Upper lobe of left lung (tissue), 6 donors: ENCODE measurements at regions not wholly inside any gene's neighbourhood (a gene's known extent, or its start where the extent isn't known, plus 50 kb on each side); places are given as distances from the start of the nearest gene placed in this dataset.
A peak's percentile ranks its signal among the peaks of the same experiment; 100 is the strongest.

ENCODE experiments used
- ATAC-seq, 2 donors: fragments of 200-7000 bp; cut with Tn5 transposase; one replicate each; pipeline ENCODE4 v1.9.1; 2022; ENCODE audit warnings: mild to moderate bottlenecking in 2 of 2, moderate library complexity in 2 of 2; ENCODE audit not compliant: low FRiP score in 2 of 2
- DNase-seq, 2 donors: peaks; one replicate each; pipeline ENCODE4 v3.0.0-alpha.2; 2019 to 2020
- H3K27ac ChIP-seq, 4 donors: fragments of 200-600 bp; sonication (generic); one replicate each; pipeline ENCODE4 v1.5.1; 2016 to 2019
- H3K27me3 ChIP-seq, 4 donors: fragments of 200-600 bp; sonication (generic); one replicate each; pipeline ENCODE4 v1.5.1; 2017 to 2019
- H3K36me3 ChIP-seq, 4 donors: fragments of 200-600 bp; sonication (generic); one replicate each; pipeline ENCODE4 v1.5.1; 2016 to 2019
- H3K4me1 ChIP-seq, 4 donors: fragments of 200-600 bp; sonication (generic); one replicate each; pipeline ENCODE4 v1.5.1; 2018 to 2019
- H3K4me3 ChIP-seq, 4 donors: fragments of 200-600 bp; sonication (generic); one replicate each; pipeline ENCODE4 v1.5.1; 2017 to 2019; ENCODE audit warnings: mild to moderate bottlenecking in 2 of 4, moderate library complexity in 1 of 4
- H3K9me3 ChIP-seq, 4 donors: fragments of 200-600 bp; sonication (generic); one replicate each; pipeline ENCODE4 v1.5.1; 2018 to 2019
- EP300 ChIP-seq, 4 donors: sonication (generic); formaldehyde crosslinking; IDR thresholded peaks; one replicate each; pipeline ENCODE4 v1.5.1; 2017; ENCODE audit warnings: antibody characterized with exemption in 4 of 4, control low read depth in 2 of 4
- POLR2A ChIP-seq, 4 donors: fragments of 450-650 bp; IDR thresholded peaks; one replicate each; pipeline ENCODE4 v1.5.1; 2016 to 2017; ENCODE audit warnings: antibody characterized with exemption in 4 of 4, mild to moderate bottlenecking in 2 of 4
- POLR2AphosphoS5 ChIP-seq, 2 donors: sonication (generic); formaldehyde crosslinking; IDR thresholded peaks; one replicate each; pipeline ENCODE4 v1.5.1; 2017; ENCODE audit warnings: antibody characterized with exemption in 2 of 2
- WGBS, 2 donors: methylation state at CpG; one replicate each; pipeline ENCODE4 v1.1.5; 2017 to 2018; 5-methylcytosine and 5-hydroxymethylcytosine counted together
- TF ChIP-seq, protein P1 (sequence below), 6 experiments: fragments of 450-650 bp in 4 of 6; fragments of 200-600 bp in 2 of 6; sonication (generic) in 2 of 6; IDR thresholded peaks; one replicate each; pipeline ENCODE4 v1.5.1; 2016 to 2019; ENCODE audit warnings: antibody characterized with exemption in 6 of 6
- donor health status: DM: no; HTN: no; CAD: no; lungs with moderate emphysema.
- donor health status: DM: no; HTN: yes; CAD: no; lungs with severe emphysema.

DNA sequence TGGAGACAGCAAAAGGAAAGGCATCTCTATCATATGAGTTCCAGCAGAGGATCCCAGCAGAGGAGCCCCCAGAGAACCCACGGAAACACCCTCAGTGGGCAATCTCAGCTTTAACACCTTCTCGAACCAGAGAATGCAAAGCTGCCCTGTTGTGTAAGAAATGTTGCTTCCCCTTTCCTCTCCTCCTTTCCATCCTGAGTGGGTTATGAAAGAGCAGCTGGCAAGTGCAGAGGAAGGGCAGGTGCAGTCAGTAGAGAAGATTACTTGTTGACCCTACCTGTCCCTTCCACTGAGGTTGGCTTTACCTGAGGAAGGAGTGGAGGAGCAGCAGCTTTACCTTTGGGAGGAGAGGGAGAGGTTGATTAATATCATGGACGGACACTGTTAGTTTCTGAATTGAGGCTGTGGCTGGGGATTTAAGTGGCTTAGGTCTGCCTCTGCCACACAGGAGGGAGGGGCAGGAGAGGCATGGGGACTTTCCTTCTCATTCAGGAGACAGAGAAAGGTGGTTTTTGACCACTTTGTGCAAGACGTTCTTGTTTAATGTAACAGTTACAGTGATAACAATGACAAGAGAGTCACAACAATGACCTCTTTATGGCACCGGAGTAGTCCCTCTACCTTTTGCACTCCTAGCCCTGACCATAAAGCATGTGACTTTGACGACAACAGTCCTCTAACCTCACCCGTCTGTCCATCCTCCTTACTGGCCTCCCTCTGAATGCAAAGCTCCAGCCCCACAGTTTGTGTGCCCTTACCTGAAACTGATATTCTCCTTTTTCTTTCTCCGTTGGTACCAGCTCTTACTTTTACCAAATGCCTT, 254.8 kb downstream of the NSG2 start:
- Histone ChIP-seq H3K4me1 (no peaks in the 10 kb centered on the region), H3K27ac (no peak overlapping the region), H3K9me3 (no peaks in the 10 kb centered on the region), H3K27me3 (no peaks in the 10 kb centered on the region), H3K36me3 (no peaks in the 10 kb centered on the region), H3K4me3 (no peak overlapping the region)
- WGBS, 2 donors, result 62 to 67% methylated on average over 8 of the region's 8 CpGs
- TF ChIP-seq POLR2A (IDR thresholded peaks at IDR 0.05) (no peak), POLR2AphosphoS5 (IDR thresholded peaks at IDR 0.05) (no peak), EP300 (IDR thresholded peaks at IDR 0.05) (no peak)
- TF ChIP-seq, protein P1, sequence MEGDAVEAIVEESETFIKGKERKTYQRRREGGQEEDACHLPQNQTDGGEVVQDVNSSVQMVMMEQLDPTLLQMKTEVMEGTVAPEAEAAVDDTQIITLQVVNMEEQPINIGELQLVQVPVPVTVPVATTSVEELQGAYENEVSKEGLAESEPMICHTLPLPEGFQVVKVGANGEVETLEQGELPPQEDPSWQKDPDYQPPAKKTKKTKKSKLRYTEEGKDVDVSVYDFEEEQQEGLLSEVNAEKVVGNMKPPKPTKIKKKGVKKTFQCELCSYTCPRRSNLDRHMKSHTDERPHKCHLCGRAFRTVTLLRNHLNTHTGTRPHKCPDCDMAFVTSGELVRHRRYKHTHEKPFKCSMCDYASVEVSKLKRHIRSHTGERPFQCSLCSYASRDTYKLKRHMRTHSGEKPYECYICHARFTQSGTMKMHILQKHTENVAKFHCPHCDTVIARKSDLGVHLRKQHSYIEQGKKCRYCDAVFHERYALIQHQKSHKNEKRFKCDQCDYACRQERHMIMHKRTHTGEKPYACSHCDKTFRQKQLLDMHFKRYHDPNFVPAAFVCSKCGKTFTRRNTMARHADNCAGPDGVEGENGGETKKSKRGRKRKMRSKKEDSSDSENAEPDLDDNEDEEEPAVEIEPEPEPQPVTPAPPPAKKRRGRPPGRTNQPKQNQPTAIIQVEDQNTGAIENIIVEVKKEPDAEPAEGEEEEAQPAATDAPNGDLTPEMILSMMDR (IDR thresholded peaks at IDR 0.05), result no peak
- ATAC-seq (peak in 1 of 2 donors; percentile 19), DNase-seq (no peak)

DNA sequence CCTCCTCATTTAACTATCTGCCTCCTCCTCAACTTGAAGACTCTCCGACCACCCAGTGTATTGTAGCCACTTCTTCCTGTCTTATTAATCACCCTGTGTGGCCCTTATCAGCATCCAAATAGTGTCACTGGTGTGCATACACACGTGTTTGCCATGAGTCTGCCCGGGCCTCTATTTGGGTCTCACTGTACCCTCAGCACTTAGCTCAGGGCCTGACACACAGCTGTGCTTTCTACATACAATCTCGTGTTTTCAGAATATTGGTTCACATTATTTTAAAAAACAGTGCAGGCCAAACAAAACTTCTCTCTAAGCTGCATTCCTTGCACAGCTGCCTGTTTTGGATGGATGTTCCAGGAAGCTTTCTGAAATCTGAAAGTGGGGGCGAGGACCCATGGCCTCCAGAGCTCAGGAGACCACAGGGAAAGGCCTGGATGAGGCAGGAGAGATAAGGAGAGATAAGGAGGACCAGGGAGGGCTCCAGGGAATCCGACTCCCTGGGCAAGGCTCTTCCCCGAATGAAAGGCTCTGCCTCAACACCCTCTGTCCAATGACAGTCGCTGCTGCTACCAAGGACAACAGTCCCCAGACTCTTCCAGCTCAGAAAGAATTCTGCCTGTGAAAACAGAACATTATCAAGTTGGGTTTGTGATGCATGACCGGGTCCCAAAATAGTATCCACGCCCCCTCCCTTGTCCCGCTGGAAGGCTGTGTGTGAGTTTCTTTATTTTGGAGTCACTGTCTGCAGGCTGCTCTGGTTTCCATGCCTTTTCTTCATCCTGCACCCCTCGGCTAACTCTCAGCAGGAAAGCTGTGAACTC, 255.6 kb downstream of the NSG2 start:
- Histone ChIP-seq H3K9me3 (no peaks in the 10 kb centered on the region), H3K27ac (no peak overlapping the region), H3K4me1 (no peaks in the 10 kb centered on the region), H3K27me3 (no peaks in the 10 kb centered on the region), H3K4me3 (no peak overlapping the region), H3K36me3 (no peaks in the 10 kb centered on the region)
- DNase-seq (no peak), ATAC-seq (peak in 1 of 2 donors; percentile 54)
- 17 to 32% methylated on average over 11 to 12 of the region's 12 CpGs for WGBS, 2 donors
- TF ChIP-seq EP300 (IDR thresholded peaks at IDR 0.05), result no peak
- TF ChIP-seq, protein P1 (IDR thresholded peaks at IDR 0.05), result no peak
- no peak for TF ChIP-seq POLR2AphosphoS5 (IDR thresholded peaks at IDR 0.05)
- no peak for TF ChIP-seq POLR2A (IDR thresholded peaks at IDR 0.05)

DNA sequence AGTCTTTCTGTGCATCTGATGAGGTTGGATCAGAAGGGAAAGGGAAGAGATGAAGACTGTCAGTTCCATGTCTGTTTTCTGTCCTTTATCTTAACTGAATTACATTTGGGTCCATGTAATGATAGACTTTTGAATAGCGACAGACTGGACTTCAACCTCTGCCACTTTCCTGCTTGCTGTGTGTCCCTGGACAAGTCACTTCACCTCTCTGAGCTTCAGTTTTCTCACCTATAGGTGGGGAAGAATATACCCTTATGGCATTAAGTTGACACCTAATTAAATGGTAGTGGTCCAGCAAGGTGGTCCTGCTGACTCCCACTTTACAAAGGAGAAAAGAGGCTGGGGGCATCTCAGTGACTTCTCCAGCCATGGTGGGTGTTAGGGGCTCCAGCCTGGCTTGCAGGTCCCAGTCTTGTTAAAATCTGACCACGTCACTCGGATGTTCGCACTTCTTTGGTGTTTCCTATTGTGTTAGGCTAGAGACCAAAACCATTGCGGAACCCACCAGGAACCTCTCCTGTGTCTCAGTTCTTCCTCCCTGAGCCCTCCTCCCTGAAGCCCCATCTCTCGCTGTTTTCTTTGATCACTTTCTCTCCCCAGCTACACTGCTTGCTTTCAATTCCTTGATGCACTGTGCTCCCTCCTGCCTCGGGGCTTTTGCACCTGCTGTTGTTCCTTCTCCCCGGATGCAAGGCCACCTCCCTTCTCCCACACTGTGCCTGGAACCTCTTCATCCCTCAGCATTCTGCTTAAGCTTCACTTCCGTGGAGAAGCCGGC, 256.5 kb downstream of the NSG2 start:
- TF ChIP-seq POLR2A (IDR thresholded peaks at IDR 0.05), result no peak
- TF ChIP-seq EP300 (IDR thresholded peaks at IDR 0.05), result no peak
- TF ChIP-seq POLR2AphosphoS5 (IDR thresholded peaks at IDR 0.05), result no peak
- TF ChIP-seq, protein P1 (IDR thresholded peaks at IDR 0.05), result no peak
- no peaks in the 10 kb centered on the region for H3K4me1 ChIP-seq
- H3K27me3 ChIP-seq, result no peaks in the 10 kb centered on the region
- no peaks in the 10 kb centered on the region for H3K9me3 ChIP-seq
- H3K4me3 ChIP-seq, result no peak overlapping the region
- 81 to 84% methylated on average over 10 of the region's 10 CpGs for WGBS, 2 donors
- no peaks in the 10 kb centered on the region for H3K36me3 ChIP-seq
- ATAC-seq, result no peak
- DNase-seq, result no peak
- H3K27ac ChIP-seq, result no peak overlapping the region

DNA sequence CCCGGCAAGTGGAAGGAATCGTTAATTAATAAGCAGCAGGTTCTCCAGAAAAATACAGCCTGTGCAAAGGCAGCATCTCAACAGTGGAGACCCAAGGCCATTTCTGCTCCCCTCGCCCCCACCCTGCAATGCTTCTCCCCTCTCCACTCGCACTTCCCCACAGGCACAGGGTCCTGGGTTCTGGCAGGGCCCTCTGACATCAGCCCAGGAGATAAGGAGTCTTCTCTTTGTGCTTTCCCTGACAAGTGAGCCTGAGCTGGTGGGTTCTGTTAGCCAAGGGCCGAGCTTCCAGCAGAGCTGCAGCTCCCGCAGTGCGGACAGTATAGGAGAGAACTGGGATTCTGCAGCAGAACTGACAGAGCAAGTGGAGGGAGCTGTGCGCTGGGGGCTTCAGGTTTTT, 257.5 kb downstream of the NSG2 start:
- Histone ChIP-seq H3K4me1 (no peaks in the 10 kb centered on the region), H3K36me3 (no peaks in the 10 kb centered on the region), H3K27me3 (no peaks in the 10 kb centered on the region), H3K9me3 (no peaks in the 10 kb centered on the region), H3K27ac (no peak overlapping the region), H3K4me3 (no peak overlapping the region)
- DNase-seq (no peak), ATAC-seq (no peak)
- TF ChIP-seq POLR2A (IDR thresholded peaks at IDR 0.05), result no peak
- TF ChIP-seq, protein P1 (IDR thresholded peaks at IDR 0.05), result no peak
- TF ChIP-seq POLR2AphosphoS5 (IDR thresholded peaks at IDR 0.05), result no peak
- TF ChIP-seq EP300 (IDR thresholded peaks at IDR 0.05), result no peak
- 81 to 83% methylated on average over 7 of the region's 8 CpGs for WGBS, 2 donors
